ENCODE measurements at regions not wholly inside any gene's neighbourhood (a gene's known extent, or its start where the extent isn't known, plus 50 kb on each side); places are given as distances from the start of the nearest gene placed in this dataset.

DNA sequence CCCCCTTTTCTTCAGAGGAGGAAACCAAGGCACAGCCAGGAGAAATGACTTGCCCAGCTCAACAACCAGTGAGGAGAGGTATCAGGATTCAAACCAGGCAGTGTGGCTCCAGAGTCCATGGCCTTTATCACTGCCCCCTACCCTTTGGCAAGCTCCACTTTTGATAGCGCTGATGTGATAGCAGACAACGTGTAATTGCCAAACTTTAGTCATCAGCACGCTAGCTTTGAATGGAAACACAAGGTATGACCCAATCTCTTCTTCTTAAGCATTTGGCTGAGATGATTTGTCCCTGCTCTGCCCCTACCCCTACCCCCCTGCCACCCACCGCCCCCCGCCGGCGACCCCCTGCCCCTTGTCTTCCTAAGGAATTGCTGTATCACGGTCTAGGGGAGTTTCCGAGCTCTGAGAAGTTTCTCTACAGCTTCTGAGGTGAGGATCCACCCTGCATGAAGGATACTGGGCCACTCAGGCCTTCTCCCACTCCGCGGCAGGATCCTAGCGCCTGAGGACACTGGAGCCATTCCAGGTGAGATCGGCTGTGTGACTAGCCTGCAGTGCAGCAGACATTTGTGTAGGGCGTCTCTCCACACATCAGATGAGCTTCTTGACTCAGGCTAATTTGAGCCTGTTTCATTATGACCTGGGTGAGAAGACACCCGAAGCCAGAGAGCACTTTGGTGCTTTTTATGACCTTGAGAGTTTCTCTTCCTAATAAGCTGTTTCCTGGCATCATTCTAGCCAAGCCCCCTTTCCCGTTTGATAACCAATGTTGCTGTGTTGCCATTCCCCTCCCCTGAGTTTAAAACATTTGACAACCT, 75.1 kb upstream of the MAP4K4 start:
- Histone ChIP-seq H4K20me1 (ENCODE audit: control insufficient read depth, extremely low read depth, insufficient read depth, low read length) (no peaks in the 10 kb centered on the region), H3K27ac (ENCODE audit: control insufficient read depth, insufficient read depth, low read length) (no peak overlapping the region), H2AFZ (ENCODE audit: control insufficient read depth, low read length) (no peak overlapping the region), H3K9me1 (ENCODE audit: control insufficient read depth, extremely low read depth, insufficient read depth, low read length) (no peaks in the 10 kb centered on the region), H3K27me3 (ENCODE audit: control insufficient read depth, extremely low read depth, insufficient read depth, low read length) (peaks cover under 1% of the 10 kb centered on the region), H3K9me3 (ENCODE audit: control insufficient read depth, low read depth, low read length) (no peaks in the 10 kb centered on the region), H3K36me3 (ENCODE audit: control insufficient read depth in 2 of 2, extremely low read depth in 1 of 2, insufficient read depth in 2 of 2, low read length in 2 of 2) (no peaks in the 10 kb centered on the region), H3K4me2 (ENCODE audit: control insufficient read depth, extremely low read depth, insufficient read depth, low read depth, low read length) (no peak overlapping the region), H3K79me2 (ENCODE audit: control insufficient read depth, insufficient read depth, low read length) (no peaks in the 10 kb centered on the region), H3K9ac (ENCODE audit: control insufficient read depth, extremely low read depth, insufficient read depth, low read length) (no peak overlapping the region), H3K4me3 (ENCODE audit: control insufficient read depth in 2 of 3, extremely low read depth in 1 of 3, insufficient read depth in 2 of 3, low read depth in 1 of 3, low read length in 3 of 3) (no peak overlapping the region), H3K4me1 (ENCODE audit: control insufficient read depth, extremely low read depth, insufficient read depth, low read length) (no peaks in the 10 kb centered on the region)
- dilution Hi-C loops (cut with MboI; ENCODE audit: extremely low pct_ligation_motif_present, low sequenced_read_pairs): no loop called here
- FAIRE-seq: no peak
- TF ChIP-seq, protein P1, sequence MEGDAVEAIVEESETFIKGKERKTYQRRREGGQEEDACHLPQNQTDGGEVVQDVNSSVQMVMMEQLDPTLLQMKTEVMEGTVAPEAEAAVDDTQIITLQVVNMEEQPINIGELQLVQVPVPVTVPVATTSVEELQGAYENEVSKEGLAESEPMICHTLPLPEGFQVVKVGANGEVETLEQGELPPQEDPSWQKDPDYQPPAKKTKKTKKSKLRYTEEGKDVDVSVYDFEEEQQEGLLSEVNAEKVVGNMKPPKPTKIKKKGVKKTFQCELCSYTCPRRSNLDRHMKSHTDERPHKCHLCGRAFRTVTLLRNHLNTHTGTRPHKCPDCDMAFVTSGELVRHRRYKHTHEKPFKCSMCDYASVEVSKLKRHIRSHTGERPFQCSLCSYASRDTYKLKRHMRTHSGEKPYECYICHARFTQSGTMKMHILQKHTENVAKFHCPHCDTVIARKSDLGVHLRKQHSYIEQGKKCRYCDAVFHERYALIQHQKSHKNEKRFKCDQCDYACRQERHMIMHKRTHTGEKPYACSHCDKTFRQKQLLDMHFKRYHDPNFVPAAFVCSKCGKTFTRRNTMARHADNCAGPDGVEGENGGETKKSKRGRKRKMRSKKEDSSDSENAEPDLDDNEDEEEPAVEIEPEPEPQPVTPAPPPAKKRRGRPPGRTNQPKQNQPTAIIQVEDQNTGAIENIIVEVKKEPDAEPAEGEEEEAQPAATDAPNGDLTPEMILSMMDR (optimal IDR thresholded peaks at IDR 0.05 in 1 of 3, IDR thresholded peaks at IDR 0.05 in 1 of 3, conservative IDR thresholded peaks at IDR 0.05 in 1 of 3; ENCODE audit: extremely low read depth in 1 of 3, insufficient read depth in 2 of 3, low read length in 3 of 3): no peak
- no peak for TF ChIP-seq EZH2 (IDR thresholded peaks at IDR 0.05; ENCODE audit: low read length)
- DNase-seq (ENCODE audit: low read depth, low spot score): no peak

DNA sequence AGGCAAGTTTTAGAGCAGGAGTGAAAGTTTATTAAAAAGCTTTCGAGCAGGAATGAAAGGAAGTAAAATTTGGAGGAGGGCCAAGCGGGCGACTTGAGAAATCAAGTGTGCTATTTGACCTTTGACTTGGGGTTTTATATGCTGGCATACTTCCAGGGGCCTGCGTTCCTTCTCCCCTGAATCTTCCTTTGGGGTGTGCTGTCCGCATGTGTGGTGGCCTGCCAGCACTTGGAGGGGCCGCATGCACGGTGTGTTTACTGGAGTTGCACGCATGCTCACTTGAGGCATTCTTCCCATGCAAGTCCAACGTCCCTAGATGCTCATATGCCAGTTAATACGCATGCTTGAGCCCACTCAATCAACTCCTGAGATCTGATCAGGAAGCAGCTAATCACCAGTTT, 78.3 kb upstream of the MAP4K4 start:
- H3K4me1 ChIP-seq (ENCODE audit: control insufficient read depth, extremely low read depth, insufficient read depth, low read length): no peaks in the 10 kb centered on the region
- DNase-seq (ENCODE audit: low read depth, low spot score): no peak
- H3K9me3 ChIP-seq (ENCODE audit: control insufficient read depth, low read depth, low read length): no peaks in the 10 kb centered on the region
- no peaks in the 10 kb centered on the region for H3K9me1 ChIP-seq (ENCODE audit: control insufficient read depth, extremely low read depth, insufficient read depth, low read length)
- no peak overlapping the region for H3K4me3 ChIP-seq (ENCODE audit: control insufficient read depth in 2 of 3, extremely low read depth in 1 of 3, insufficient read depth in 2 of 3, low read depth in 1 of 3, low read length in 3 of 3)
- H2AFZ ChIP-seq (ENCODE audit: control insufficient read depth, low read length): no peak overlapping the region
- no peak overlapping the region for H3K4me2 ChIP-seq (ENCODE audit: control insufficient read depth, extremely low read depth, insufficient read depth, low read depth, low read length)
- no peak overlapping the region for H3K27ac ChIP-seq (ENCODE audit: control insufficient read depth, insufficient read depth, low read length)
- no peak for FAIRE-seq
- dilution Hi-C loops (cut with MboI; ENCODE audit: extremely low pct_ligation_motif_present, low sequenced_read_pairs): no loop called here
- TF ChIP-seq EZH2 (IDR thresholded peaks at IDR 0.05; ENCODE audit: low read length): no peak
- TF ChIP-seq, protein P1 (optimal IDR thresholded peaks at IDR 0.05 in 1 of 3, IDR thresholded peaks at IDR 0.05 in 1 of 3, conservative IDR thresholded peaks at IDR 0.05 in 1 of 3; ENCODE audit: extremely low read depth in 1 of 3, insufficient read depth in 2 of 3, low read length in 3 of 3): no peak
- peaks cover 3% of the 10 kb centered on the region for H3K27me3 ChIP-seq (ENCODE audit: control insufficient read depth, extremely low read depth, insufficient read depth, low read length)
- no peaks in the 10 kb centered on the region for H3K36me3 ChIP-seq (ENCODE audit: control insufficient read depth in 2 of 2, extremely low read depth in 1 of 2, insufficient read depth in 2 of 2, low read length in 2 of 2)
- no peaks in the 10 kb centered on the region for H3K79me2 ChIP-seq (ENCODE audit: control insufficient read depth, insufficient read depth, low read length)
- H4K20me1 ChIP-seq (ENCODE audit: control insufficient read depth, extremely low read depth, insufficient read depth, low read length): no peaks in the 10 kb centered on the region
- H3K9ac ChIP-seq (ENCODE audit: control insufficient read depth, extremely low read depth, insufficient read depth, low read length): no peak overlapping the region

All from keratinocyte (primary cell).